Astrocyte (in vitro differentiated cells and primary cell): ENCODE measurements at regions not wholly inside any gene's neighbourhood (a gene's known extent, or its start where the extent isn't known, plus 50 kb on each side); places are given as distances from the start of the nearest gene placed in this dataset.

Source experiments
- CTCF ChIP-seq: IDR thresholded peaks from 2 replicates; pipeline ENCODE4 v1.5.1; 2011; ENCODE audit warnings: low read depth, mild to moderate bottlenecking, inconsistent platforms, low read length, moderate library complexity; ENCODE audit not compliant: insufficient read depth
- EZH2 ChIP-seq: IDR thresholded peaks from 2 replicates; pipeline ENCODE4 v1.6.1; 2012; ENCODE audit warnings: mild to moderate bottlenecking, low read length, inconsistent platforms; ENCODE audit not compliant: insufficient read depth

- no peak for TF ChIP-seq CTCF
- TF ChIP-seq EZH2, result no peak
These were observed 318.1 kb upstream of the NT5C1B start for GRCh38 chr2:18907508-18907907.
